GOT3 (cell line): ENCODE measurements at regions not wholly inside any gene's neighbourhood (a gene's known extent, or its start where the extent isn't known, plus 50 kb on each side); places are given as distances from the start of the nearest gene placed in this dataset.
"Not testable (repeated sequence)": the region's sequence is repeated elsewhere in the genome, so short reads cannot be mapped to it uniquely, and the experiment has no call there.

Experiments used
- DNase-seq: peaks from one replicate; lab custom pipeline; 2025; ENCODE audit warnings: mixed read lengths; lab: John Stamatoyannopoulos, UW

- DNase-seq: no peak
Observed at GRCh38 chr5:158602981-158603380, 496.7 kb downstream of the EBF1 start.

- no peak for DNase-seq
Observed at GRCh38 chr5:158601118-158601517, 498.6 kb downstream of the EBF1 start.

GRCh38 chr5:158600679-158601078 lies 499.0 kb downstream of the EBF1 start:
- DNase-seq: no peak

DNA sequence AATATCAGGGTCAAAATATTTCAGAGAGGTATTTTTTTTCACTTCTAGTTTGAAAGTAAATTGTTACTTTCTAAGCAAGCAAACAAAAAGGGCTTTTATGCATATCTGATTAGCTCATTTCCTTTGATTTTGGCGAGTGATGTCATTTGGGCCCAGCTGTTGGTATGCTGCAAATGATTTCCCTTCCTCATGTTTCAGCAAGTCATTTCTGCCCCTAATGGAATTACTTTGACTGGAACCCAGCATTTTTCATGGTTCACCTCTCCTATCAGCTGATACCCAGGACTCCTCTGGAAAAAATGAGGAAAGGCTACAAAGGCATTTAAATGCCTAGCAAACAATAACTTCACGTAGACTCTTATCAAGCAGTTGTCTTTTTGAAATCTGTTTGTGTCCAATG lies 500.6 kb downstream of the EBF1 start:
- no peak for DNase-seq

GRCh38 chr5:158594595-158595242 lies 505.0 kb downstream of the EBF1 start:
- no peak for DNase-seq

DNA sequence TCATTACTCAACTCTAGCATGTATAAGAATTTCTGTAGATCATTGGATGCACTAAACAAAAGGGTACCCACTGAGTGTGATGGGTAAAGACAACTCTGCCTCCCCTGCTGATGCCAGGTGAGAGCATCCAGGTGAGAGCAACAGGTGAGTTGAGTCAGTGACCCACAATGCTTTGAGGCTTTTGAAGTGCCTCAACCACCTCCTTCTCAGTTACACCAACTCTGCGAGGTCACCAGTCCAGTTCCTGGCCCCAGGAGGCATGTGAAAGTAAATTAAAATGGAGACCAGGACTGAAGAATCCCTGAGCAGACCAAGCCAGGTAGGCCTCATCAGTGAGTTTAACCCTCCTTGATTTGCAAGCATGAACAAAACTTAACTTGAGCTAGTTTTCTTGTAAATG lies 505.8 kb downstream of the EBF1 start:
- no peak for DNase-seq

GRCh38 chr5:158591301-158591863 lies 508.3 kb downstream of the EBF1 start:
- DNase-seq: no peak

DNA sequence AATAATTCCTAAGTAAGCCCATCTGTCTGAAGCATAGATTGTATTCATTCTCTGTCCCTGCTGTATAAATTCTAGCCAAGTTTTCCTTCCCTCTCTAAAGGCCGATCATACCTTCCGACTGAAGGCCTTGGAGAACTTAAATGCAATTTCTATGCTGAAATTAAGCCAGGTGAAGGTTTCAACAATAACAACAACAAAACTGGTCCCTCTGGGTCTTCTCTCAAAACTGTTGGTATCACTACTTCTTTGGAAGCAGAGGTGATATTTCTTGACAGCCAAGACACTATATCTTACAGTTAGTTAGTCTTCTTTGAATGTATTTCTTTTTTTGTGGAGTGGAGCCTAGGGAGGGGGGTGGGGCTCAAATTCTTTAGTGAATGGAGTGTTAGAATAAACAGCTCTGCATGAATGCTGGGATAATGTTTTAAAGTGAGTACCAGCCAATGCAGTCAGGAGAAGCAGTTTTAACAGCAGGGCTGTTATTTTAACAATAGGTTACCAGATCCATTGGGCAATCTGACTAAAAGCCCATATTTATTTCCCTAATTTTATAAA lies 508.9 kb downstream of the EBF1 start:
- no peak for DNase-seq

- DNase-seq: no peak
Observed at GRCh38 chr5:158589939-158590338, 509.8 kb downstream of the EBF1 start.

DNA sequence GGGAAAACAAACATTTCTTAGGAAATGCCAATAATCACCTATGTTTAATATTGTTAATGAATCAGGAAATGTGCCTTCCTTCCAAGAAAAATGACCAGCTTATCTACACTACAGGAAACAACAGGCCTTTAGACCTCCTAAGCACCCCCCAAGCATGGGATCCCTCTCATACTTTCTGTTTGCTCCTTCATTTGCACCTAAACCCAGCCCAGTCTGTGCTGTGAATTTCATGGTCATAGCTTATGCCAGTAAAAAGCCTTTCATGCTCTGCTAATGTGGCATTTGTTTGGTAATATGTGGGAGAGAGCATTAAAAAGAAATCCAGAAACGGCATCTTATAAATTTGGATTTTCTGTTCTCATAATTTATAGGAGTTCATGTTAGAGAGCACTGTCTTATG lies 511.1 kb downstream of the EBF1 start:
- no peak for DNase-seq

GRCh38 chr5:158586054-158586453 lies 513.7 kb downstream of the EBF1 start:
- no peak for DNase-seq

DNA sequence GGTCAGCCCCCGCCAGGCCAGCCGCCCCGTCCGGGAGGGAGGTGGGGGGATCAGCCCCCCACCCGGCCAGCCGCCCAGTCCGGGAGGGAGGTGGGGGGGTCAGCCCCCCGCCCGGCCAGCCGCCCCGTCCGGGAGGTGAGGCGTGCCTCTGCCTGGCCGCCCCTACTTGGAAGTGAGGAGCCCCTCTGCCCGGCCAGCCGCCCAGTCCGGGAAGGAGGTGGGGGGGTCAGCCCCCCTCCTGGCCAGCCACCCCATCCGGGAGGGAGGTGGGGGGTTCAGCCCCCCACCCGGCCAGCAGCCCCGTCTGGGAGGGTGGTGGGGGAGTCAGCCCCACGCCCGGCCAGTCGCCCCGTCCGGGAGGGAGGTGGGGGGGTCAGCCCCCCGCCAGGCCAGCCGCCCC lies 517.0 kb downstream of the EBF1 start:
- not testable (repeated sequence) for DNase-seq

- no peak for DNase-seq
Observed at GRCh38 chr5:158573829-158574228, 525.9 kb downstream of the EBF1 start.

- DNase-seq: no peak
Observed at GRCh38 chr5:158570502-158570901, 529.2 kb downstream of the EBF1 start.

GRCh38 chr5:158569534-158569933 lies 530.2 kb downstream of the EBF1 start:
- DNase-seq: no peak

DNA sequence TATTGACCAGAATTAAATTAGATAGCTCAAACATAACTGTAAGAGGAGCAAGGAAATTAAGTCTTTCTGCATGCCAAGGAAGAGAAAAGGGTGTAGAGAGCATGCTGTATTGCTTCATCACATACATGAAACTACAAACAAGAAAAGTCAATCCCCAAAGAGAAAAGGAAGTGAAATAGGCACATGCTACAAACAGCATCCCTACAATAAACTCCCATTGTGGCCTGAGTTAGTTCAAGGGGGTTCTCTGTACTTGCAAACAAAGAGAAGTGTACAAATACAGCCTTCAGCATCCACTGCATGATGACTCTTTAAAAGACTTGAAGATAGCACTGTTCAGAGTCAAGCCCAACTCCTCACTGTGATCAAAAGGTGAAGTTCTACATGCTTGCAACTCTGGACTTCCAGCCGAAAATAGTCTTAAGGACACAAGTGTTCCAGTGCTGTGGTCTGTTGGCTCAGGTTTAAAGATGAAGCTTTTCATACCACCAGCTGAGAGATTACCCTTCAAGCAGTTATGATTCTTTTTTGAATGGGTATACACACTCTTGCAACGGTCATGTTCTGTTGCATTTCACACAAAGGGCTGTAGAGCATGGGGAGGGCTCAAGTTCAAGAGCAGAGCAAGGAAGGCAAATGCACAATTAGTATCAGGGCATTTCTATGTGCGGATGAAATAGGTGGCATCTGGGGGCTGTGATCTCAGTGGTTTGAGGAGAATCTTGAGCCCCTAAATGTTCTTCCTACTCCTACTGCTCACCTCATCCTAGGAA lies 534.5 kb downstream of the EBF1 start:
- no peak for DNase-seq

- no peak for DNase-seq
Observed at GRCh38 chr5:158563760-158564390, 535.8 kb downstream of the EBF1 start.

- no peak for DNase-seq
Observed at GRCh38 chr5:158561562-158562190, 538.0 kb downstream of the EBF1 start.

DNA sequence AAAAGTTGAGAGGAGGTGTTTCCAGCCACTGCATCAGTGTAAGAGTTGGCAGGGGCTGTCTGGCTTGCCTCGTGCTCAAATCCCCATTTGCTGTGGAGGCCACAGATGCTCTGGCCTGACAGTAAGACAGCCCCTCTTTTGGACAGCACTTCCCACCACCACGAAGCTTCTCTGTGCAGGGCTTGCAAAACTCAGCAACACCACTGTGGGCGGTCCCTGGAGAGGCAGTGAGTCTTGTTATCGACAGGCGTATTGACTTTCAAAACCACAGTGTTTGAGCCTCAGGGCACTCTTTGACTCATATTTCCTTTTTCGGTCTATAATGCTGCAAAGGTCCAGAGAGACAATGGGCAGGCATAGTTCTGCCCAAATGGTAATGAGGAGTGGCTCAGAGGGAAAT lies 539.5 kb downstream of the EBF1 start:
- DNase-seq: peak; percentile 30

DNA sequence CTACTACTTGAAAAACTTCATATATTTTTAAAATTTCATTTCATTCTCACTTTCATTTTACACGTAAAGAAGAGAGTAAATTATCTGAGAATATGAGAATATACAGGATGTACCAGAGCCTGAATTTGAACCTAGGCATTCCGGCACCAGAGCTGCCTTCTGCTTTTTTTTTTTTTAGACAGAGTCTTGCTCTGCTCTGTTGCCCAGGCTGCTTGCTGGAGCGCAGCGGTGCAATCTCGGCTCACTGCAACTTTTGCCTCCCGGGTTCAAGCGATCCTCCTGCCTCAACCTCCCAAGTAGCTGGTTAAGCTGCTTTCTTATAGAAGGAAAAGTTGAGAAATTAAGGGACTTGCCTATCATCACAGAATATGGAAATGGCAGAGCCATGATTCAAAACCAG lies 540.1 kb downstream of the EBF1 start:
- DNase-seq: no peak

DNA sequence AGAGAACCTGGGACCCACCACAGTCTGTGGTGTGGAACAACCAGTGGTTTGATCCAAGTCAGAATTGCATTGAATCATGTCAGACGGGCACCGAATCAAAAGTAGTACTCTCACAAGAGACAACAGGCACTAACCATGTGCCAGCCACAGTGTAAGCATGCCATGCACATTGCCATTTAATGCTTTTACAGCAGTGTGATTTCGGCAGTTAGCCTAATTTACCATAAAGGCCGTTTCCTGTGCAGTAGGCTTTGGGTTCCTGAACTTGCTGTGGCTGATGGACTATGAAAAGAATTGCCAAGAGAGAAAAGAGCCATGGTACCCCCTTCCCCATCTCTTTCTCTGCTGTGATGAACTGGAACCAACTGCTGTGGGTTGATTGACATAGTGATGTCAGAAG lies 540.6 kb downstream of the EBF1 start:
- no peak for DNase-seq

GRCh38 chr5:158553962-158554336 lies 545.8 kb downstream of the EBF1 start:
- DNase-seq: no peak
